IMR-90 (cell line): ENCODE measurements at regions not wholly inside any gene's neighbourhood (a gene's known extent, or its start where the extent isn't known, plus 50 kb on each side); places are given as distances from the start of the nearest gene placed in this dataset.

Experiments used
- ATAC-seq: fragments of 200-7000 bp; cut with Tn5 transposase; 2 replicates; pipeline ENCODE4 v1.9.1; 2020; ENCODE audit warnings: low read depth, mild to moderate bottlenecking, moderate library complexity
- BruUV-seq: library from RNA; stranded (reverse); fragments of 400-500 nt; replicated peaks from 2 replicates; lab custom pipeline; 2021; lab: Mats Ljungman, UMichigan
- CTCF ChIA-PET: fragments of 300-600 bp; formaldehyde crosslinking; extraction: SDS; loops from one replicate; lab custom pipeline; 2021; ENCODE audit warnings: antibody characterized with exemption; lab: Yijun Ruan, JAX
- POLR2A ChIA-PET: fragments of 300-600 bp; sonication (Branson Sonifier 250); formaldehyde crosslinking; loops from one replicate; lab custom pipeline; 2022; ENCODE audit warnings: antibody characterized with exemption; ENCODE audit not compliant: unreplicated experiment; lab: Charles Lee
- DNase-seq: peaks from one replicate; pipeline ENCODE4 v3.0.0; 2013
- H2AFZ ChIP-seq: replicated peaks from 2 replicates; pipeline ENCODE3; 2013; ENCODE audit warnings: low read length, mild to moderate bottlenecking; ENCODE audit not compliant: poor library complexity
- H2AK5ac ChIP-seq: 2 replicates; pipeline ENCODE4 v1.6.1; 2013; ENCODE audit warnings: low read depth, low read length, inconsistent platforms
- H2AK9ac ChIP-seq: replicated peaks from 2 replicates; pipeline ENCODE3; 2013; ENCODE audit warnings: mild to moderate bottlenecking, low read depth, low read length, moderate library complexity; ENCODE audit not compliant: poor library complexity
- H2BK120ac ChIP-seq: 2 replicates; pipeline ENCODE4 v1.6.1; 2013; ENCODE audit warnings: low read depth, low read length, inconsistent platforms
- H2BK15ac ChIP-seq: 3 replicates; pipeline ENCODE4 v1.6.1; 2013; ENCODE audit warnings: low read depth, low read length, inconsistent platforms
- H2BK20ac ChIP-seq: 2 replicates; pipeline ENCODE4 v1.6.1; 2013; ENCODE audit warnings: low read depth, mild to moderate bottlenecking, inconsistent platforms, low read length, moderate library complexity
- H2BK5ac ChIP-seq: 2 replicates; pipeline ENCODE4 v1.6.1; 2013; ENCODE audit warnings: mild to moderate bottlenecking, low read depth, low read length, inconsistent platforms; ENCODE audit not compliant: poor library complexity, severe bottlenecking
- H3K14ac ChIP-seq: replicated peaks from 2 replicates; pipeline ENCODE4 v1.6.1; 2013; ENCODE audit warnings: low read depth, low read length, inconsistent platforms
- H3K18ac ChIP-seq: 2 replicates; pipeline ENCODE4 v1.6.1; 2013; ENCODE audit warnings: low read depth, low read length, control low read depth
- H3K23ac ChIP-seq: 2 replicates; pipeline ENCODE4 v1.6.1; 2013; ENCODE audit warnings: low read depth, low read length, inconsistent platforms
- H3K27ac ChIP-seq: 2 replicates; pipeline ENCODE4 v1.5.1; 2013; ENCODE audit warnings: mild to moderate bottlenecking, control low read depth, low read length; ENCODE audit not compliant: insufficient read depth
- H3K27me3 ChIP-seq: 2 replicates; pipeline ENCODE4 v1.6.1; 2013; ENCODE audit warnings: low read length; ENCODE audit not compliant: control insufficient read depth, insufficient read depth
- H3K36me3 ChIP-seq: 2 replicates; pipeline ENCODE4 v1.6.1; 2013; ENCODE audit warnings: low read length, mixed read lengths; ENCODE audit not compliant: control insufficient read depth, insufficient read depth
- H3K4ac ChIP-seq: 2 replicates; pipeline ENCODE4 v1.6.1; 2013; ENCODE audit warnings: low read depth, low read length, inconsistent platforms
- H3K4me1 ChIP-seq: 2 replicates; pipeline ENCODE4 v1.6.1; 2013; ENCODE audit warnings: low read length, mixed read lengths; ENCODE audit not compliant: control insufficient read depth, insufficient read depth
- H3K4me2 ChIP-seq: 2 replicates; pipeline ENCODE4 v1.6.1; 2013; ENCODE audit warnings: low read depth, mild to moderate bottlenecking, control low read depth, low read length, moderate library complexity
- H3K4me3 ChIP-seq: 2 replicates; pipeline ENCODE4 v1.5.1; 2013; ENCODE audit warnings: low read depth, mild to moderate bottlenecking, control low read depth, low read length, moderate library complexity; ENCODE audit not compliant: insufficient read depth
- H3K56ac ChIP-seq: 2 replicates; pipeline ENCODE4 v1.6.1; 2013; ENCODE audit warnings: low read length, inconsistent platforms; ENCODE audit not compliant: insufficient read depth; ENCODE audit errors: extremely low read depth
- H3K79me1 ChIP-seq, 2 experiments: 2 replicates each; pipeline ENCODE4 v1.6.1; 2013; ENCODE audit warnings: low read length in 2 of 2, inconsistent platforms in 1 of 2, low read depth in 1 of 2
- H3K9ac ChIP-seq: 2 replicates; pipeline ENCODE4 v1.6.1; 2013; ENCODE audit warnings: low read depth, low read length, control low read depth
- H3K9me1 ChIP-seq: 2 replicates; pipeline ENCODE4 v1.6.1; 2013; ENCODE audit warnings: low read length, inconsistent platforms; ENCODE audit not compliant: insufficient read depth
- H3K9me3 ChIP-seq: 2 replicates; pipeline ENCODE4 v1.6.1; 2013; ENCODE audit warnings: low read length; ENCODE audit not compliant: control insufficient read depth, insufficient read depth
- H4K20me1 ChIP-seq: 2 replicates; pipeline ENCODE4 v1.6.1; 2013; ENCODE audit warnings: low read length, inconsistent platforms; ENCODE audit not compliant: insufficient read depth
- H4K5ac ChIP-seq: 2 replicates; pipeline ENCODE4 v1.6.1; 2013; ENCODE audit warnings: mild to moderate bottlenecking, low read depth, low read length, control low read depth
- H4K8ac ChIP-seq, 2 experiments: 2 replicates each; pipeline ENCODE4 v1.6.1; 2013; ENCODE audit warnings: low read depth in 2 of 2, low read length in 2 of 2, control low read depth in 1 of 2, inconsistent platforms in 1 of 2
- H4K91ac ChIP-seq: 2 replicates; pipeline ENCODE4 v1.6.1; 2013; ENCODE audit warnings: low read depth, low read length, inconsistent platforms; ENCODE audit not compliant: insufficient read depth
- BHLHE40 ChIP-seq: fragments of 150-350 bp; IDR thresholded peaks from 2 replicates; pipeline ENCODE4 v1.6.1; 2016; ENCODE audit warnings: mild to moderate bottlenecking, low read depth, low read length
- CEBPB ChIP-seq: IDR thresholded peaks from 2 replicates; pipeline ENCODE4 v1.6.1; 2012; ENCODE audit warnings: low read depth, low read length, improper control_type of control experiment
- CTCF ChIP-seq: conservative IDR thresholded peaks from 2 replicates; pipeline ENCODE4 v1.5.1; 2012; ENCODE audit warnings: mild to moderate bottlenecking, low read depth, low read length, improper control_type of control experiment
- ELK1 ChIP-seq: fragments of 150-350 bp; IDR thresholded peaks from 2 replicates; pipeline ENCODE4 v1.6.1; 2016; ENCODE audit warnings: low read depth, mild to moderate bottlenecking, low read length, moderate library complexity, borderline replicate concordance
- FOS ChIP-seq: fragments of 150-350 bp; IDR thresholded peaks from 2 replicates; pipeline ENCODE4 v1.6.1; 2016; ENCODE audit warnings: low read depth, low read length
- MAZ ChIP-seq: IDR thresholded peaks from 2 replicates; pipeline ENCODE4 v1.6.1; 2012; ENCODE audit warnings: low read depth, mild to moderate bottlenecking, low read length, improper control_type of control experiment, moderate library complexity, borderline replicate concordance
- MXI1 ChIP-seq: IDR thresholded peaks from 2 replicates; pipeline ENCODE4 v1.6.1; 2012; ENCODE audit warnings: low read depth, mild to moderate bottlenecking, low read length, moderate library complexity, borderline replicate concordance
- NFE2L2 ChIP-seq: fragments of 150-350 bp; IDR thresholded peaks from 2 replicates; pipeline ENCODE4 v1.6.1; 2016; ENCODE audit warnings: low read depth, mild to moderate bottlenecking, low read length
- POLR2A ChIP-seq: IDR thresholded peaks from 2 replicates; pipeline ENCODE4 v1.6.1; 2012; ENCODE audit warnings: mild to moderate bottlenecking, low read depth, low read length
- RAD21 ChIP-seq: IDR thresholded peaks from 2 replicates; pipeline ENCODE4 v1.6.1; 2012; ENCODE audit warnings: low read length, improper control_type of control experiment
- RCOR1 ChIP-seq: IDR thresholded peaks from 2 replicates; pipeline ENCODE4 v1.6.1; 2012; ENCODE audit warnings: mild to moderate bottlenecking, low read length, improper control_type of control experiment; ENCODE audit not compliant: insufficient replicate concordance
- RFX5 ChIP-seq: IDR thresholded peaks from 2 replicates; pipeline ENCODE4 v1.8.0; 2012; ENCODE audit warnings: low read depth, mild to moderate bottlenecking, low read length, moderate library complexity
- SMC3 ChIP-seq: fragments of 150-350 bp; IDR thresholded peaks from 2 replicates; pipeline ENCODE4 v1.6.1; 2016; ENCODE audit warnings: low read depth, mild to moderate bottlenecking, antibody characterized with exemption, low read length, moderate library complexity
- USF2 ChIP-seq: fragments of 150-350 bp; IDR thresholded peaks from 2 replicates; pipeline ENCODE4 v1.6.1; 2017; ENCODE audit warnings: mild to moderate bottlenecking, antibody characterized with exemption, low read length, low read depth
- dilution Hi-C: fragments of 300-500 bp; cut with HindIII; formaldehyde crosslinking; loops from one replicate; pipeline ENCODE4 v1.14.3; 2018; ENCODE audit warnings: low sequenced_read_pairs; ENCODE audit not compliant: unreplicated experiment
- in situ Hi-C: fragments of 300-500 bp; cut with MboI; formaldehyde crosslinking; loops from 3 replicates; pipeline ENCODE4 v1.14.3; 2019; ENCODE audit warnings: low sequenced_read_pairs, inconsistent platforms, mixed read lengths
- intact Hi-C: fragments of 100-400 bp; cut with micrococcal nuclease; formaldehyde crosslinking; loops from 2 replicates; pipeline ENCODE4 v1.10.0; 2022

- H2AK5ac ChIP-seq, result no peak overlapping the region
- POLR2A ChIA-PET, result no interaction called here
- H3K23ac ChIP-seq, result no peak overlapping the region; the same call in 1 of the 2 replicates
- no peaks in the 10 kb centered on the region for H3K9me1 ChIP-seq
- no peaks in the 10 kb centered on the region for H3K79me1 ChIP-seq
- TF ChIP-seq CTCF (no peak), RFX5 (no peak), CEBPB (no peak), USF2 (no peak), POLR2A (no peak), RAD21 (no peak), RCOR1 (no peak), MXI1 (no peak), SMC3 (no peak), NFE2L2 (no peak), MAZ (no peak), ELK1 (no peak), FOS (no peak), BHLHE40 (no peak)
- no peak overlapping the region for H2BK5ac ChIP-seq
- no peak overlapping the region for H3K14ac ChIP-seq
- no peak overlapping the region for H2AFZ ChIP-seq
- CTCF ChIA-PET, result no interaction called here
- intact Hi-C loops, result no loop called here
- BruUV-seq, result no TSS peak
- H4K20me1 ChIP-seq, result no peaks in the 10 kb centered on the region
- dilution Hi-C loops, result no loop called here
- in situ Hi-C loops, result no loop called here
- no peaks in the 10 kb centered on the region for H3K36me3 ChIP-seq
- H2BK15ac ChIP-seq, result no peak overlapping the region
- H3K18ac ChIP-seq, result no peak overlapping the region
- no peak overlapping the region for H3K27ac ChIP-seq
- H3K27me3 ChIP-seq, result no peaks in the 10 kb centered on the region
- no peak overlapping the region for H2AK9ac ChIP-seq
- no peak overlapping the region for H4K8ac ChIP-seq
- no peak overlapping the region for H4K91ac ChIP-seq
- no peak overlapping the region for H3K4ac ChIP-seq
- no peak overlapping the region for H2BK20ac ChIP-seq
- ATAC-seq (no peak), DNase-seq (peak; percentile 52)
- H4K5ac ChIP-seq, result no peak overlapping the region
- no peak overlapping the region for H3K56ac ChIP-seq
- no peak overlapping the region for H3K9ac ChIP-seq
- no peak overlapping the region for H3K4me2 ChIP-seq
- H3K9me3 ChIP-seq, result no peaks in the 10 kb centered on the region; the same call in 1 of the 2 replicates
- H3K4me3 ChIP-seq, result no peak overlapping the region
- no peak overlapping the region for H2BK120ac ChIP-seq
- H3K4me1 ChIP-seq, result peaks cover 2% of the 10 kb centered on the region; the same call in 1 of the 2 replicates
Measured at GRCh38 chr6:134735461-134735860, 214.4 kb downstream of the ALDH8A1 start.
